ENCODE measurements at regions not wholly inside any gene's neighbourhood (a gene's known extent, or its start where the extent isn't known, plus 50 kb on each side); places are given as distances from the start of the nearest gene placed in this dataset.

DNA sequence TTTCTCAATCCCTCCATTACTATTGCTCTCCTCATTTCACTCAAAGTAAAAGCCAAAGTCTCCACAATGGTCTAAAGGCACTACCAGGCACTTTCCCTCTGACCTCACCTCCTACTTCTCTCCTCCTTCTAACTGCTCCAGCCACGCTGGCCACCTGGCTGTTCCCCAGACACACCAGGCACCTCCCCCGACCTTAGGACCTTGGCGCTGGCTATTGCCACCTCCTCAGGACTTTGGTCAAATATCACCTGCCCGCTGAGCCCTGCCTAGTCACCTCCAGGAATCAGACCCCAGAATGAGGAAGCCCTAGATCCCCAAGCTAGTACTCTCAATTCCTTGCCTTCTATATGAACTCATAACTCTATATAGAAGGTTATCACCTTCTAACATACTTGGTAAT, 66.2 kb upstream of the STEAP1B start:
- 78% methylated on average over 3 of the region's 4 CpGs for WGBS (ENCODE audit: insufficient coverage)
- peak overlapping the region in 1 of 2 donors; percentile 77 for H3K4me3 Mint-ChIP-seq
- Histone ChIP-seq H2AFZ (ENCODE audit: insufficient read depth, low read depth, low read length, poor library complexity, severe bottlenecking) (no peak overlapping the region), H3K27me3 (ENCODE audit: control insufficient read depth in 2 of 2, insufficient read depth in 2 of 2, low read length in 2 of 2) (peaks cover 39 to 42% of the 10 kb centered on the region in 2 donors), H3K4me2 (replicated peaks; ENCODE audit: extremely low read depth, low read length, poor library complexity, severe bottlenecking) (peak overlapping the region; percentile 38), H3K4me3 (replicated peaks in 1 of 3; ENCODE audit: low read depth in 2 of 3, low read length in 3 of 3) (no peak overlapping the region), H3K79me2 (ENCODE audit: insufficient read depth, low read length) (no peaks in the 10 kb centered on the region), H3K27ac (ENCODE audit: low read depth in 1 of 2, low read length in 2 of 2) (no peak overlapping the region), H3K9ac (ENCODE audit: insufficient read depth, low read length, poor library complexity, severe bottlenecking) (no peak overlapping the region), H3K4me1 (ENCODE audit: control insufficient read depth in 1 of 2, insufficient read depth in 2 of 2, low read length in 2 of 2) (peaks cover 55 to 58% of the 10 kb centered on the region in 2 donors), H3K36me3 (replicated peaks in 1 of 2; ENCODE audit: control insufficient read depth in 1 of 2, insufficient read depth in 2 of 2, low read length in 2 of 2) (no peaks in the 10 kb centered on the region), H3K9me3 (replicated peaks in 1 of 2; ENCODE audit: control insufficient read depth in 1 of 2, insufficient read depth in 1 of 2, low read length in 2 of 2) (no peaks in the 10 kb centered on the region), H4K20me1 (ENCODE audit: insufficient read depth, low read length) (no peaks in the 10 kb centered on the region)
- H3K27me3 Mint-ChIP-seq (ENCODE audit: low read depth in 3 of 3) = peaks cover 40 to 51% (median 51%) of the 10 kb centered on the region in 3 donors
- H3K4me1 Mint-ChIP-seq = peaks cover 68% of the 10 kb centered on the region
- peaks cover 0 to 2% of the 10 kb centered on the region in 2 donors for H3K36me3 Mint-ChIP-seq
- TF ChIP-seq CTCF (IDR thresholded peaks at IDR 0.05) = no peak
- intact Hi-C loops (cut with micrococcal nuclease) = loop anchor here (10.0 kb wide), 3 partner anchors 109 to 489 kb away; partner anchors contain the start of gene HYCC1 (in 1 of the 2)
- peaks cover 0 to 9% (median 0%) of the 10 kb centered on the region in 7 donors for H3K9me3 Mint-ChIP-seq
- peak overlapping the region in 4 of 7 donors; percentile 42 to 85 (median 70) for H3K27ac Mint-ChIP-seq
- no peak for DNase-seq

DNA sequence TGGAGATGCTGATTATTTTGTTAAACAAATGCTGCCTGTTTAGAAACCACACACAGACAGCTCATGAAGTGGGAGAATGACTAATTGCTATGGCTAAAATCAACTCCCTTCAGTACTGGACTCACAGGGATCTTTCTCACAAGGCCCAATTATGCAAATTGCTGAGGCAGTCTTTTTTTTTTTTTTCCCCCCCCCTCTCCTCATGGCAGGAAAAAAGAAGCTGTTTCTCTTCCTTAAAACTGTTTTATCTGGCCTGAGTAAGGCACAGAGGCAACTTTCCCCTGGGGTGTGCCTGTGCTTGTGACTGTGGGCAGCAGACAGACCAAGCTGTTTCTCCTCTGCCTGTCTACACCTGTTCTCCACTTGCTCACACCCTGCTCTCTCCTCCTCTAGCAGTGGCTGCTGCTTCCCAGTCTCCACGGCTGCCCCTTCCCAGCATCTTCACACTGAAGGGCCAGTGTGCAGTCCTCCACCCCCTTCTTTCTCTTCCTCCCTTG, 65.4 kb upstream of the STEAP1B start:
- Mint-ChIP-seq H3K9me3 (peaks cover 0 to 9% (median 0%) of the 10 kb centered on the region in 7 donors), H3K4me3 (peak overlapping the region; percentile 24 to 77), H3K36me3 (peaks cover 0 to 2% of the 10 kb centered on the region in 2 donors), H3K27me3 (ENCODE audit: low read depth in 3 of 3) (peaks cover 38 to 52% (median 51%) of the 10 kb centered on the region in 3 donors), H3K27ac (peak overlapping the region in 6 of 7 donors; percentile 67 to 88 (median 82)), H3K4me1 (peaks cover 60% of the 10 kb centered on the region)
- Histone ChIP-seq H3K79me2 (ENCODE audit: insufficient read depth, low read length) (no peaks in the 10 kb centered on the region), H3K36me3 (replicated peaks in 1 of 2; ENCODE audit: control insufficient read depth in 1 of 2, insufficient read depth in 2 of 2, low read length in 2 of 2) (no peaks in the 10 kb centered on the region), H3K9me3 (replicated peaks in 1 of 2; ENCODE audit: control insufficient read depth in 1 of 2, insufficient read depth in 1 of 2, low read length in 2 of 2) (no peaks in the 10 kb centered on the region), H3K4me3 (replicated peaks in 1 of 3; ENCODE audit: low read depth in 2 of 3, low read length in 3 of 3) (peak overlapping the region in 1 of 3 experiments; percentile 34), H3K27me3 (ENCODE audit: control insufficient read depth in 2 of 2, insufficient read depth in 2 of 2, low read length in 2 of 2) (peaks cover 39 to 43% of the 10 kb centered on the region in 2 donors), H3K4me1 (ENCODE audit: control insufficient read depth in 1 of 2, insufficient read depth in 2 of 2, low read length in 2 of 2) (peaks cover 47 to 50% of the 10 kb centered on the region in 2 donors), H4K20me1 (ENCODE audit: insufficient read depth, low read length) (no peaks in the 10 kb centered on the region), H3K27ac (ENCODE audit: low read depth in 1 of 2, low read length in 2 of 2) (peak overlapping the region in 1 of 2 donors; percentile 20), H3K9ac (ENCODE audit: insufficient read depth, low read length, poor library complexity, severe bottlenecking) (no peak overlapping the region), H3K4me2 (replicated peaks; ENCODE audit: extremely low read depth, low read length, poor library complexity, severe bottlenecking) (peak overlapping the region; percentile 38), H2AFZ (ENCODE audit: insufficient read depth, low read depth, low read length, poor library complexity, severe bottlenecking) (peak overlapping the region; percentile 34)
- peak; percentile 63 to 89 (median 63) for DNase-seq
- intact Hi-C loops (cut with micrococcal nuclease) = loop anchor here (10.0 kb wide), 3 partner anchors 109 to 489 kb away; partner anchors contain the start of gene HYCC1 (in 1 of the 2)
- no peak for TF ChIP-seq CTCF (IDR thresholded peaks at IDR 0.05)
- 8% methylated on average over 1 of the region's 1 CpG for WGBS (ENCODE audit: insufficient coverage)

Data from CD14-positive monocyte (primary cell).